Common myeloid progenitor, CD34-positive (primary cell): ENCODE measurements at regions not wholly inside any gene's neighbourhood (a gene's known extent, or its start where the extent isn't known, plus 50 kb on each side); places are given as distances from the start of the nearest gene placed in this dataset.

Source experiments
- CTCF ChIA-PET: fragments of 350-600 bp; sonication (Branson Sonifier 250); formaldehyde crosslinking; loops from one replicate; lab custom pipeline; 2021; ENCODE audit warnings: antibody characterized with exemption; lab: Charles Lee
- POLR2A ChIA-PET: fragments of 350-600 bp; sonication (Branson Sonifier 250); formaldehyde crosslinking; loops from one replicate; lab custom pipeline; 2021; ENCODE audit warnings: antibody characterized with exemption; lab: Charles Lee
- DNase-seq, 3 donors: peaks; one replicate each; pipeline versions ENCODE4 v3.0.0 to v3.0.0-alpha.2; 2013
- H3K27ac ChIP-seq, 2 experiments: 1 replicate in 1 of 2; 2 replicates in 1 of 2; pipeline ENCODE4 v1.7.0; 2013; ENCODE audit warnings: inconsistent platforms in 2 of 2, low read length in 2 of 2, mild to moderate bottlenecking in 2 of 2, low read depth in 1 of 2, moderate library complexity in 1 of 2; ENCODE audit not compliant: severe bottlenecking in 2 of 2, insufficient read depth in 1 of 2, poor library complexity in 1 of 2
- H3K27me3 ChIP-seq, 5 experiments: replicated peaks in 2 of 5; 1 replicate in 3 of 5; 2 replicates in 2 of 5; pipeline versions ENCODE4 v1.6.1 to v1.7.0; 2013; ENCODE audit warnings: low read length in 4 of 5, mild to moderate bottlenecking in 2 of 5, moderate library complexity in 2 of 5, inconsistent platforms in 1 of 5; ENCODE audit not compliant: insufficient read depth in 5 of 5, control insufficient read depth in 4 of 5
- H3K36me3 ChIP-seq, 4 experiments: 1 replicate in 2 of 4; 2 replicates in 2 of 4; pipeline versions ENCODE4 v1.6.1 to v1.7.0; 2013; ENCODE audit warnings: low read length in 3 of 4, control low read depth in 1 of 4, mild to moderate bottlenecking in 1 of 4; ENCODE audit not compliant: control insufficient read depth in 4 of 4, insufficient read depth in 4 of 4
- H3K4me1 ChIP-seq, 4 experiments: 1 replicate in 3 of 4; 2 replicates in 1 of 4; pipeline versions ENCODE4 v1.6.1 to v1.7.1; 2013; ENCODE audit warnings: low read length in 3 of 4, mild to moderate bottlenecking in 3 of 4, control low read depth in 1 of 4, inconsistent platforms in 1 of 4, moderate library complexity in 1 of 4; ENCODE audit not compliant: control insufficient read depth in 4 of 4, insufficient read depth in 4 of 4; ENCODE audit errors: control extremely low read depth in 1 of 4
- H3K4me3 ChIP-seq, 7 experiments: 1 replicate in 4 of 7; 2 replicates in 3 of 7; pipeline versions ENCODE4 v1.5.1 to v1.7.0; 2013; ENCODE audit warnings: mild to moderate bottlenecking in 7 of 7, low read length in 6 of 7, moderate library complexity in 6 of 7, inconsistent platforms in 2 of 7, low read depth in 2 of 7, control low read depth in 1 of 7; ENCODE audit not compliant: insufficient read depth in 4 of 7, control insufficient read depth in 1 of 7; ENCODE audit errors: extremely low read depth in 1 of 7
- H3K9me3 ChIP-seq, 5 experiments: 1 replicate in 4 of 5; 2 replicates in 1 of 5; pipeline versions ENCODE4 v1.6.1 to v1.7.1; 2013; ENCODE audit warnings: low read length in 4 of 5, mild to moderate bottlenecking in 2 of 5, inconsistent platforms in 1 of 5, low read depth in 1 of 5, moderate library complexity in 1 of 5; ENCODE audit not compliant: control insufficient read depth in 4 of 5, insufficient read depth in 2 of 5; ENCODE audit errors: control extremely low read depth in 1 of 5
- whole genome bisulfite sequencing: methylation state at CpG from one replicate; pipeline ENCODE4 v1.1.5; 2013; ENCODE audit not compliant: insufficient coverage; 5-methylcytosine and 5-hydroxymethylcytosine counted together

- POLR2A ChIA-PET = no interaction called here
These were observed 85.4 kb upstream of the CEP78 start for GRCh38 chr9:78150312-78150982.

GRCh38 chr9:78149702-78150291 lies 86.1 kb upstream of the CEP78 start:
- ChIA-PET CTCF (no interaction called here), POLR2A (no interaction called here)
- WGBS = 88% methylated on average over 6 of the region's 9 CpGs
- Histone ChIP-seq H3K4me1 (peaks cover 0 to 13% (median 3%) of the 10 kb centered on the region in 4 experiments), H3K27ac (no peak overlapping the region), H3K9me3 (peaks cover 0 to 5% (median 2%) of the 10 kb centered on the region in 5 experiments), H3K4me3 (no peak overlapping the region), H3K36me3 (no peaks in the 10 kb centered on the region), H3K27me3 (no peaks in the 10 kb centered on the region)
- DNase-seq = no peak

More at GRCh38 chr9:78150312-78150982, 85.4 kb upstream of the CEP78 start:
- Histone ChIP-seq H3K4me3 (no peak overlapping the region), H3K27me3 (no peaks in the 10 kb centered on the region), H3K27ac (no peak overlapping the region), H3K9me3 (peaks cover 0 to 5% (median 2%) of the 10 kb centered on the region in 5 experiments), H3K36me3 (no peaks in the 10 kb centered on the region), H3K4me1 (peaks cover 0 to 6% (median 1%) of the 10 kb centered on the region in 4 experiments)
- 94% methylated on average over 24 of the region's 25 CpGs for WGBS
- no peak for DNase-seq
- CTCF ChIA-PET = no interaction called here

GRCh38 chr9:78146241-78146640 lies 89.6 kb upstream of the CEP78 start:
- no peak for DNase-seq
- H3K9me3 ChIP-seq = peaks cover 0 to 9% (median 5%) of the 10 kb centered on the region in 5 experiments
- H3K27me3 ChIP-seq = no peaks in the 10 kb centered on the region
- H3K36me3 ChIP-seq = no peaks in the 10 kb centered on the region
- H3K27ac ChIP-seq = no peak overlapping the region
- peaks cover 0 to 20% (median 3%) of the 10 kb centered on the region in 4 experiments for H3K4me1 ChIP-seq
- ChIA-PET CTCF (interaction anchor here (1.2 kb wide), 1 partner anchor 18 kb away, joined by 4 read pairs; no protein-coding TSS in a partner anchor), POLR2A (interaction anchor here (0.6 kb wide), 1 partner anchor 169 kb away, joined by 3 read pairs; no protein-coding TSS in a partner anchor)
- H3K4me3 ChIP-seq = no peak overlapping the region

GRCh38 chr9:78144663-78145377 lies 91.1 kb upstream of the CEP78 start:
- Histone ChIP-seq H3K9me3 (peaks cover 0 to 8% (median under 1%) of the 10 kb centered on the region in 5 experiments), H3K4me1 (peaks cover 0 to 19% (median 3%) of the 10 kb centered on the region in 4 experiments), H3K27me3 (no peaks in the 10 kb centered on the region), H3K27ac (no peak overlapping the region), H3K4me3 (no peak overlapping the region), H3K36me3 (no peaks in the 10 kb centered on the region)
- ChIA-PET POLR2A (interaction anchor here (0.6 kb wide), 1 partner anchor 8 kb away, joined by 3 read pairs; no protein-coding TSS in a partner anchor), CTCF (no interaction called here)
- 67% methylated on average over 3 of the region's 3 CpGs for WGBS
- DNase-seq = peak in 2 of 3 donors; percentile 54 to 55

- POLR2A ChIA-PET = no interaction called here
These were observed 91.9 kb upstream of the CEP78 start for GRCh38 chr9:78144008-78144381.

GRCh38 chr9:78143281-78144007 lies 92.4 kb upstream of the CEP78 start:
- WGBS = 45% methylated on average over 1 of the region's 3 CpGs
- CTCF ChIA-PET = no interaction called here
- Histone ChIP-seq H3K4me1 (peaks cover 0 to 16% (median 2%) of the 10 kb centered on the region in 4 experiments), H3K36me3 (no peaks in the 10 kb centered on the region), H3K27me3 (no peaks in the 10 kb centered on the region), H3K9me3 (peaks cover 0 to 8% (median 1%) of the 10 kb centered on the region in 5 experiments), H3K27ac (no peak overlapping the region), H3K4me3 (no peak overlapping the region)
- POLR2A ChIA-PET = no interaction called here
- peak in 1 of 3 donors; percentile 13 for DNase-seq

More at GRCh38 chr9:78144008-78144381, 91.9 kb upstream of the CEP78 start:
- no peak overlapping the region for H3K27ac ChIP-seq
- DNase-seq = no peak
- H3K4me1 ChIP-seq = peaks cover 0 to 16% (median 2%) of the 10 kb centered on the region in 4 experiments
- H3K27me3 ChIP-seq = no peaks in the 10 kb centered on the region
- no peak overlapping the region for H3K4me3 ChIP-seq
- CTCF ChIA-PET = no interaction called here
- H3K9me3 ChIP-seq = peaks cover 0 to 8% (median 1%) of the 10 kb centered on the region in 5 experiments
- no peaks in the 10 kb centered on the region for H3K36me3 ChIP-seq
- WGBS = no CpG with 5 or more reads among the region's 1 CpG
